Progenitor cell of endocrine pancreas (in vitro differentiated cells): ENCODE measurements at regions not wholly inside any gene's neighbourhood (a gene's known extent, or its start where the extent isn't known, plus 50 kb on each side); places are given as distances from the start of the nearest gene placed in this dataset.
A peak's percentile ranks its signal among the peaks of the same experiment; 100 is the strongest.

ENCODE experiments used
- DNase-seq: peaks from one replicate; pipeline ENCODE4 v3.0.0; 2021; ENCODE audit warnings: low spot score; ENCODE audit not compliant: unreplicated experiment
- H3K27ac Mint-ChIP-seq: 2 replicates; pipeline ENCODE4 v1.8.0; 2021; ENCODE audit warnings: mild to moderate bottlenecking, moderate library complexity, mixed read lengths
- H3K27me3 Mint-ChIP-seq: 2 replicates; pipeline ENCODE4 v1.8.0; 2021; ENCODE audit warnings: mixed read lengths
- H3K36me3 Mint-ChIP-seq: 2 replicates; pipeline ENCODE4 v1.8.0; 2022; ENCODE audit warnings: mixed read lengths; ENCODE audit not compliant: insufficient read depth
- H3K4me1 Mint-ChIP-seq: 2 replicates; pipeline ENCODE4 v1.8.0; 2021; ENCODE audit warnings: low read depth, mixed read lengths
- H3K4me3 Mint-ChIP-seq: 2 replicates; pipeline ENCODE4 v1.8.0; 2021; ENCODE audit warnings: low read depth, mild to moderate bottlenecking, moderate library complexity, mixed read lengths
- H3K9me3 Mint-ChIP-seq: 2 replicates; pipeline ENCODE4 v1.8.0; 2021; ENCODE audit warnings: low read depth, mixed read lengths
- CTCF ChIP-seq: fragments of 200-600 bp; sonication (generic); IDR thresholded peaks from one replicate; pipeline ENCODE4 v1.5.0; 2021; ENCODE audit warnings: antibody characterized with exemption, mild to moderate bottlenecking; ENCODE audit not compliant: unreplicated experiment

DNA sequence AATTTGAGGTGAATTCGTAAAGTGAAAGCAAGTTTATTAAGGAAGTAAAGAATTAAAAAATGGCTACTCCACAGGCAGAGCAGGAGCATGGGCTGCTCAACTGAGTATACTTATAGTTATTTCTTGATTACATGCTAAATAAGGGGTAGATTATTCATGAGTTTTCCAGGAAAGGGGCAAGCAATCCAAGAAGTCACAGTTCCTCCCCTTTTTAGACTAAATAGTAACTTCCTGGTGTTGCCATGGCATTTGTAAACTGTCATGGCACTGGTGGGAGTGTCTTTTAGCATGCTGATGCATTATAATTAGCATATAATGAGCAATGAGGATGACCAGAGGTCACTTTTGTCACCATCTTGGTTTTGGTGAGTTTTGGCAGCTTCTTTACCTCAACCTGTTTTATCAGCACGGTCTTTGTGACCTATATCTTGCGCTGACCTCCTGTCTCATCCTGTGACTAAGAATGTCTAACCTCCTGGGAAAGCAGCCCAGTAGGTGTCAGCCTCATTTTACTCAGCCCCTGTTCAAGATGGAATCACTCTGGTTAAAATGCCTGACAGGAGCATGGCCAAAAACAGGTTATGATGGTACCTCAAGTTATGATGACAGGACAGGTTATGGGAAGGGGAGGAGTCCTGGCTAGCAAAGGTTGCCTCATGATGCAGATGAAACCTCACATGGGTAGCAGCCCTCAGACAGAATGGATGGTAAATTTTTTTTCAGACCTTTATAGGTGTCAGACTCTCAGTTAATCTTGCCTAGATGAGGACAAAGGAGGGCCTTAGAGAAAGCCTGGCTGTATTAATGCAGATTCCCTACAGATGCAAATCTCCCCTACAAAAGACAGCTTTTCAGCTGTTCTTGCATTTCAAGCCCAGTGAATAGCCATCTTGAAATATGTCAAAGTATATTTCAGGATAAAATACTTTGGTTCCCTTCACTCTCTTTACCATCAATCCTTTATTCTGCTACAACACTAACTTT is 49.7 kb downstream of the SIPA1L2 start:
- Mint-ChIP-seq H3K4me1 (peaks cover 35% of the 10 kb centered on the region), H3K27ac (no peak overlapping the region), H3K27me3 (no peaks in the 10 kb centered on the region), H3K9me3 (no peaks in the 10 kb centered on the region), H3K4me3 (no peak overlapping the region), H3K36me3 (peaks cover 6% of the 10 kb centered on the region)
- DNase-seq, result no peak
- no peak for TF ChIP-seq CTCF

- Mint-ChIP-seq H3K4me3 (no peak overlapping the region), H3K36me3 (peaks cover 6% of the 10 kb centered on the region), H3K9me3 (no peaks in the 10 kb centered on the region), H3K27ac (peak overlapping the region; percentile 15), H3K4me1 (peaks cover 37% of the 10 kb centered on the region), H3K27me3 (no peaks in the 10 kb centered on the region)
- TF ChIP-seq CTCF, result no peak
- DNase-seq, result no peak
Observed at GRCh38 chr1:232579466-232579865, 50.5 kb downstream of the SIPA1L2 start.

DNA sequence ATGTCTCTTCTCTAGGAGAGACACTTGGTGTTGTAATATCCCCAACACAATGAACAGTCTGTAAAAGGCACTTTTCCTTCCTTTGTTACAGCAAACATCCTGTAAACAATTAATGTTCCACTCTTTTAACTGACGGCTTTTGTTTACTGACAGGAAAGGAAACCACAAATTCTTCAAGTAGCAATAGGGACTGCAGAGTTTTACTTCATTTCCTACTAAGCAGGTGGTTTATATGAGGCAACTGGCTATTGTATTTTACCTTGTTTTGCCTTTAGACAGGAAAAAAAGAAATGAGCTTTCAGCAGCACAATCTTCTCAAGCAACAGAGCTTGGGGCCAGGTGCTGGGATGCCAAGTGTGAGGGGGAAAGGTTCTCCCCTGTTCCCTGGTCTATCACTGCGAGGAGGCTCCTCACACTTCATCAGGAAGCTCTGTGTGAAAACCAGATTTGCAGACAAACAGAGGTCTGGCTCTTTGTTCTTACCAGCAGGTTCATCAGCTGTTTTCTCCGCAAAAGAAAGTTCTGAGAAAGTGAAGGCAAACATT is 51.2 kb downstream of the SIPA1L2 start:
- Mint-ChIP-seq H3K27ac (no peak overlapping the region), H3K4me3 (no peak overlapping the region), H3K4me1 (peaks cover 41% of the 10 kb centered on the region), H3K9me3 (no peaks in the 10 kb centered on the region), H3K36me3 (peaks cover 6% of the 10 kb centered on the region), H3K27me3 (no peaks in the 10 kb centered on the region)
- no peak for DNase-seq
- TF ChIP-seq CTCF, result no peak

GRCh38 chr1:232577772-232578171 is 52.2 kb downstream of the SIPA1L2 start:
- DNase-seq, result no peak
- peaks cover 6% of the 10 kb centered on the region for H3K36me3 Mint-ChIP-seq
- H3K27ac Mint-ChIP-seq, result no peak overlapping the region
- H3K27me3 Mint-ChIP-seq, result no peaks in the 10 kb centered on the region
- H3K9me3 Mint-ChIP-seq, result no peaks in the 10 kb centered on the region
- no peak overlapping the region for H3K4me3 Mint-ChIP-seq
- peaks cover 48% of the 10 kb centered on the region for H3K4me1 Mint-ChIP-seq
- TF ChIP-seq CTCF, result no peak

- Mint-ChIP-seq H3K9me3 (no peaks in the 10 kb centered on the region), H3K27ac (peak overlapping the region; percentile 2), H3K4me1 (peaks cover 53% of the 10 kb centered on the region), H3K36me3 (peaks cover 6% of the 10 kb centered on the region), H3K27me3 (no peaks in the 10 kb centered on the region), H3K4me3 (no peak overlapping the region)
- no peak for DNase-seq
- no peak for TF ChIP-seq CTCF
Observed at GRCh38 chr1:232576537-232576936, 53.4 kb downstream of the SIPA1L2 start.
